Vagina (tissue), 2 donors: ENCODE measurements at regions not wholly inside any gene's neighbourhood (a gene's known extent, or its start where the extent isn't known, plus 50 kb on each side); places are given as distances from the start of the nearest gene placed in this dataset.
"Not testable (repeated sequence)": the region's sequence is repeated elsewhere in the genome, so short reads cannot be mapped to it uniquely, and the experiment has no call there.

Source experiments
- DNase-seq, 2 donors: peaks; one replicate each; pipeline ENCODE4 v3.0.0-alpha.2; 2017; ENCODE audit errors: extremely low spot score in 2 of 2
- H3K27ac ChIP-seq: fragments of 200-600 bp; sonication (generic); one replicate; pipeline ENCODE4 v1.5.1; 2019
- H3K27me3 ChIP-seq: fragments of 200-600 bp; sonication (generic); one replicate; pipeline ENCODE4 v1.5.1; 2019
- H3K36me3 ChIP-seq, 2 donors: fragments of 200-600 bp; sonication (generic); one replicate each; pipeline ENCODE4 v1.5.1; 2017 to 2019
- H3K4me1 ChIP-seq: fragments of 200-600 bp; sonication (generic); one replicate; pipeline ENCODE4 v1.5.1; 2019
- H3K4me3 ChIP-seq, 2 donors: fragments of 200-600 bp; sonication (generic); 1 replicate in 1 of 2; 2 replicates in 1 of 2; pipeline ENCODE4 v1.5.1; 2016 to 2019
- H3K9me3 ChIP-seq: fragments of 200-600 bp; sonication (generic); one replicate; pipeline ENCODE4 v1.5.1; 2019
- POLR2A ChIP-seq, 2 donors: fragments of 450-650 bp; IDR thresholded peaks; one replicate each; pipeline ENCODE4 v1.6.1; 2017; ENCODE audit warnings: antibody characterized with exemption in 2 of 2, mild to moderate bottlenecking in 2 of 2, moderate library complexity in 2 of 2
- POLR2AphosphoS5 ChIP-seq, 2 donors: sonication (generic); formaldehyde crosslinking; IDR thresholded peaks; one replicate each; pipeline ENCODE4 v1.9.0; 2017; ENCODE audit warnings: antibody characterized with exemption in 2 of 2, mild to moderate bottlenecking in 2 of 2, low read depth in 1 of 2; ENCODE audit not compliant: insufficient read depth in 1 of 2
- intact Hi-C: fragments of 100-400 bp; cut with DNase I; formaldehyde crosslinking; loops from one replicate; pipeline ENCODE4 v1.15.1; 2023
- TF ChIP-seq, protein P1 (sequence below), 3 experiments: fragments of 450-650 bp in 2 of 3; fragments of 200-600 bp in 1 of 3; sonication (generic) in 1 of 3; IDR thresholded peaks; one replicate each; pipeline ENCODE4 v1.5.1; 2017 to 2019; ENCODE audit warnings: antibody characterized with exemption in 3 of 3, mild to moderate bottlenecking in 2 of 3, moderate library complexity in 2 of 3

GRCh38 chr13:62721893-62722292, 1306.2 kb upstream of the PCDH20 start:
- no peak for TF ChIP-seq POLR2A (IDR thresholded peaks at IDR 0.05)
- TF ChIP-seq, protein P1, sequence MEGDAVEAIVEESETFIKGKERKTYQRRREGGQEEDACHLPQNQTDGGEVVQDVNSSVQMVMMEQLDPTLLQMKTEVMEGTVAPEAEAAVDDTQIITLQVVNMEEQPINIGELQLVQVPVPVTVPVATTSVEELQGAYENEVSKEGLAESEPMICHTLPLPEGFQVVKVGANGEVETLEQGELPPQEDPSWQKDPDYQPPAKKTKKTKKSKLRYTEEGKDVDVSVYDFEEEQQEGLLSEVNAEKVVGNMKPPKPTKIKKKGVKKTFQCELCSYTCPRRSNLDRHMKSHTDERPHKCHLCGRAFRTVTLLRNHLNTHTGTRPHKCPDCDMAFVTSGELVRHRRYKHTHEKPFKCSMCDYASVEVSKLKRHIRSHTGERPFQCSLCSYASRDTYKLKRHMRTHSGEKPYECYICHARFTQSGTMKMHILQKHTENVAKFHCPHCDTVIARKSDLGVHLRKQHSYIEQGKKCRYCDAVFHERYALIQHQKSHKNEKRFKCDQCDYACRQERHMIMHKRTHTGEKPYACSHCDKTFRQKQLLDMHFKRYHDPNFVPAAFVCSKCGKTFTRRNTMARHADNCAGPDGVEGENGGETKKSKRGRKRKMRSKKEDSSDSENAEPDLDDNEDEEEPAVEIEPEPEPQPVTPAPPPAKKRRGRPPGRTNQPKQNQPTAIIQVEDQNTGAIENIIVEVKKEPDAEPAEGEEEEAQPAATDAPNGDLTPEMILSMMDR (IDR thresholded peaks at IDR 0.05) = no peak
- TF ChIP-seq POLR2AphosphoS5 (IDR thresholded peaks at IDR 0.05; ENCODE audit: insufficient read depth in 1 of 2, low read depth in 1 of 2) = no peak
- Histone ChIP-seq H3K4me3 (no peak overlapping the region), H3K27me3 (no peaks in the 10 kb centered on the region), H3K36me3 (no peaks in the 10 kb centered on the region), H3K27ac (no peak overlapping the region), H3K9me3 (no peaks in the 10 kb centered on the region), H3K4me1 (no peaks in the 10 kb centered on the region)
- no peak for DNase-seq
- intact Hi-C loops = no loop called here

- H3K36me3 ChIP-seq, H3K9me3 ChIP-seq, H3K4me3 ChIP-seq, H3K27ac ChIP-seq, DNase-seq, intact Hi-C loops, H3K4me1 ChIP-seq, H3K27me3 ChIP-seq: not testable (repeated sequence)
Measured at GRCh38 chr13:62711948-62712347, 1296.3 kb upstream of the PCDH20 start.

DNA sequence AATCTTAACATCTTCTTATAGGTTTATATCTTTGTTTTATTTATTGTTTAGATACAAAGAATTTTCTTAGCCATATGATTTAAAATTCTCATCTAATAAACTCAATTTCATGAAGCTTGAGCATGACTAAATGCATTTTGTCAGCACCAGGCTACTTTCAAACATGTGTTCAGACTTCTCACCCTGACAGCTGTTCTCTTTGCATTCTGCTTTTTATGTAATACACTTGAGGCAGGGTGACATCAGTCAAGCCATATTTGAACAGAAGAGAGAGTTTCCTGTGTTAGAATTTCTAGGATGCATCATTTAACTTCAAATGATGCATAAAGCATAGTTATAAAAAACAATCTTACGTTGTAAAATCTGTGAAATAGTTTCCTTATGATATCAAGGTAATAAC, 1295.1 kb upstream of the PCDH20 start:
- H3K9me3 ChIP-seq = no peaks in the 10 kb centered on the region
- intact Hi-C loops = no loop called here
- no peak for TF ChIP-seq POLR2A (IDR thresholded peaks at IDR 0.05)
- no peaks in the 10 kb centered on the region for H3K36me3 ChIP-seq
- no peak for DNase-seq
- H3K4me1 ChIP-seq = no peaks in the 10 kb centered on the region
- no peak overlapping the region for H3K4me3 ChIP-seq
- H3K27ac ChIP-seq = no peak overlapping the region
- H3K27me3 ChIP-seq = no peaks in the 10 kb centered on the region

DNA sequence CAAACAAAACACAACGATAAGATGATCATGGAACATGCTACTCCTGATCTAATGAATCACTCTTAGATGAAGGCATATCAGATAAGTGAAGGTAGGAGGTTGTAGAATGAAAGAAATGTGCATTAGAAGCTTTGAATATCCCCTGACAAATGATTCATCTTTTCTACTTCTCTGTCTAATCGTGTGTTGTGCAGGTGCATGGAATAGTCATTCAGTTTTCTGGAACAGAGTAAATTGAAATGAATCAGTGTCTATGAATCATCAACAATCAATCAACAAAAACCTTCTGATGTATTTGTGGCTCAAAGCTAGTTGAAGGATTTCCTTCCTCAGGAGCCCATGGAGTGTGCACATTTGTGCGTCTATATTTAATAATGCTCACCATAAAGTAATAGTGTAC, 1290.4 kb upstream of the PCDH20 start:
- H3K36me3 ChIP-seq = no peaks in the 10 kb centered on the region
- TF ChIP-seq POLR2AphosphoS5 (IDR thresholded peaks at IDR 0.05; ENCODE audit: insufficient read depth in 1 of 2, low read depth in 1 of 2) = no peak
- TF ChIP-seq POLR2A (IDR thresholded peaks at IDR 0.05) = no peak
- TF ChIP-seq, protein P1 (IDR thresholded peaks at IDR 0.05) = no peak
- H3K4me3 ChIP-seq = no peak overlapping the region
- H3K27me3 ChIP-seq = no peaks in the 10 kb centered on the region
- intact Hi-C loops = no loop called here
- no peak overlapping the region for H3K27ac ChIP-seq
- no peaks in the 10 kb centered on the region for H3K4me1 ChIP-seq
- DNase-seq = no peak
- H3K9me3 ChIP-seq = no peaks in the 10 kb centered on the region

DNA sequence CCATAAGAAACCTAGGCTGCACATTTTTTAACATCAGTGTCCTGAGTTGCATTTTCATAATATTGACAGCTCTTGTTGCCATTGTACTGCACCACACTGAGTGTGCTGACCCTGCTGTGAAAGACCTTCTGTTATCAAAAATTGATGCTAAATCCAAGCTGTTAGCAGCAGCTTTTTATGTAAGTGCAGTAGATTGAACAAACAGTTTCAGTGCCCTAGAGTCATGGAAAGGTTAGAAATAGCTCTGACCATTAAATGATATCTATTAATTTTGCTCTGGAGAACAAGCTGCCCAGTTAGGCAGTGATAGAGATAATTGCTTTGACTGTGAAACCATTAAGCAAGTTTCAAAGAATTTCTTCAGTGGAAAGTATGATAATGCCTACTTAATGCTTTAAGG, 1289.2 kb upstream of the PCDH20 start:
- TF ChIP-seq POLR2A (IDR thresholded peaks at IDR 0.05) (no peak), POLR2AphosphoS5 (IDR thresholded peaks at IDR 0.05; ENCODE audit: insufficient read depth in 1 of 2, low read depth in 1 of 2) (no peak)
- TF ChIP-seq, protein P1 (IDR thresholded peaks at IDR 0.05) = no peak
- DNase-seq = no peak
- Histone ChIP-seq H3K9me3 (no peaks in the 10 kb centered on the region), H3K36me3 (no peaks in the 10 kb centered on the region), H3K4me1 (no peaks in the 10 kb centered on the region), H3K27ac (no peak overlapping the region), H3K27me3 (no peaks in the 10 kb centered on the region), H3K4me3 (no peak overlapping the region)
- intact Hi-C loops = no loop called here

DNA sequence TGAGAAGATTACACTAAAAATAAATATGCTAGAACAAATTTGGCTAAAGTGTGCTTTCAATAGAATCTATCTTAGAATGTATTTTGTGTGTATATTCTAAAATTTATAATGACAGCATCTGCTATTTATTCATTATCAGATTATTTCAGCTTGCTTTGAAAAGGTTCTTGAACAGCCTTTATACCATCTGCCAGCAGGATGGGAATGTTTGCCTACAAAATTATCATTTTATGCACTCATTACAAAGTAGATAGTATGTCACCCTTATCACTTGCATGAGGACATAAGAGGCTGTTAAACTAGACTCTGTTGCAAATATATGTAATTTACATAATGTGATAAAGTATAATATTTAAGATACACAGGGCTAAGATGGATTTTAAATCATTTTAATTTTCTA, 1286.9 kb upstream of the PCDH20 start:
- H3K4me1 ChIP-seq = no peaks in the 10 kb centered on the region
- H3K27me3 ChIP-seq = no peaks in the 10 kb centered on the region
- H3K36me3 ChIP-seq = no peaks in the 10 kb centered on the region
- no peak for DNase-seq
- intact Hi-C loops = no loop called here
- no peak overlapping the region for H3K4me3 ChIP-seq
- H3K9me3 ChIP-seq = no peaks in the 10 kb centered on the region
- H3K27ac ChIP-seq = no peak overlapping the region
- TF ChIP-seq POLR2AphosphoS5 (IDR thresholded peaks at IDR 0.05; ENCODE audit: insufficient read depth in 1 of 2, low read depth in 1 of 2) (no peak), POLR2A (IDR thresholded peaks at IDR 0.05) (no peak)
- TF ChIP-seq, protein P1 (IDR thresholded peaks at IDR 0.05) = no peak
